CD14-positive monocyte (primary cell): ENCODE measurements at regions not wholly inside any gene's neighbourhood (a gene's known extent, or its start where the extent isn't known, plus 50 kb on each side); places are given as distances from the start of the nearest gene placed in this dataset.

Experiments
- DNase-seq, 3 donors: peaks; one replicate each; pipeline ENCODE4 v3.0.0-alpha.2; 2011 to 2022
- H2AFZ ChIP-seq: 2 replicates; pipeline ENCODE4 v1.6.0; 2012; ENCODE audit warnings: mild to moderate bottlenecking, low read depth, low read length, inconsistent platforms; ENCODE audit not compliant: insufficient read depth, poor library complexity, severe bottlenecking
- H3K27ac ChIP-seq, 2 donors: 1 replicate in 1 of 2; 2 replicates in 1 of 2; pipeline ENCODE4 v1.5.1; 2012 to 2013; ENCODE audit warnings: low read length in 2 of 2, control low read depth in 1 of 2, inconsistent platforms in 1 of 2, low read depth in 1 of 2, mild to moderate bottlenecking in 1 of 2
- H3K27me3 ChIP-seq, 2 donors: one replicate each; pipeline versions ENCODE4 v1.6.0 to v1.6.1; 2011 to 2013; ENCODE audit warnings: low read length in 2 of 2; ENCODE audit not compliant: control insufficient read depth in 2 of 2, insufficient read depth in 2 of 2
- H3K36me3 ChIP-seq, 2 donors: replicated peaks in 1 of 2; 1 replicate in 1 of 2; 2 replicates in 1 of 2; pipeline versions ENCODE4 v1.5.1 to v1.6.1; 2012 to 2013; ENCODE audit warnings: low read length in 2 of 2, control low read depth in 1 of 2, inconsistent platforms in 1 of 2, mild to moderate bottlenecking in 1 of 2; ENCODE audit not compliant: insufficient read depth in 2 of 2, control insufficient read depth in 1 of 2
- H3K4me1 ChIP-seq, 2 donors: 1 replicate in 1 of 2; 2 replicates in 1 of 2; pipeline versions ENCODE4 v1.5.1 to v1.6.1; 2012 to 2013; ENCODE audit warnings: low read length in 2 of 2, control low read depth in 1 of 2, inconsistent platforms in 1 of 2, mild to moderate bottlenecking in 1 of 2, moderate library complexity in 1 of 2; ENCODE audit not compliant: insufficient read depth in 2 of 2, control insufficient read depth in 1 of 2
- H3K4me2 ChIP-seq: replicated peaks from 2 replicates; pipeline ENCODE3; 2012; ENCODE audit warnings: low read length, moderate library complexity, mild to moderate bottlenecking; ENCODE audit not compliant: poor library complexity, severe bottlenecking; ENCODE audit errors: extremely low read depth
- H3K4me3 ChIP-seq, 3 experiments: fragments of 200-600 bp in 1 of 3; sonication (generic) in 1 of 3; replicated peaks in 1 of 3; 1 replicate in 2 of 3; 2 replicates in 1 of 3; pipeline ENCODE4 v1.5.1; 2011 to 2013; ENCODE audit warnings: low read length in 3 of 3, mild to moderate bottlenecking in 3 of 3, control low read depth in 2 of 3, low read depth in 2 of 3, inconsistent platforms in 1 of 3, moderate library complexity in 1 of 3
- H3K79me2 ChIP-seq: 2 replicates; pipeline ENCODE4 v1.6.0; 2012; ENCODE audit warnings: mild to moderate bottlenecking, control low read depth, inconsistent platforms, low read length, moderate library complexity; ENCODE audit not compliant: insufficient read depth
- H3K9ac ChIP-seq: 2 replicates; pipeline ENCODE4 v1.6.0; 2017; ENCODE audit warnings: low read length, mild to moderate bottlenecking; ENCODE audit not compliant: insufficient read depth, poor library complexity, severe bottlenecking
- H3K9me3 ChIP-seq, 2 donors: replicated peaks in 1 of 2; 1 replicate in 1 of 2; 2 replicates in 1 of 2; pipeline versions ENCODE4 v1.5.1 to v1.6.1; 2012 to 2013; ENCODE audit warnings: low read length in 2 of 2, control low read depth in 1 of 2; ENCODE audit not compliant: control insufficient read depth in 1 of 2, insufficient read depth in 1 of 2
- H4K20me1 ChIP-seq: 2 replicates; pipeline ENCODE4 v1.6.0; 2012; ENCODE audit warnings: mild to moderate bottlenecking, low read length, control low read depth, moderate library complexity; ENCODE audit not compliant: insufficient read depth
- H3K27ac Mint-ChIP-seq, 7 donors: one replicate each; pipeline ENCODE4 v1.8.0; 2020; ENCODE audit warnings: mild to moderate bottlenecking in 7 of 7, mixed read lengths in 7 of 7, moderate library complexity in 6 of 7, inconsistent platforms in 2 of 7
- H3K27me3 Mint-ChIP-seq, 3 donors: one replicate each; pipeline ENCODE4 v1.8.0; 2021 to 2022; ENCODE audit warnings: low read depth in 3 of 3, mild to moderate bottlenecking in 3 of 3, mixed read lengths in 3 of 3, moderate library complexity in 3 of 3, inconsistent platforms in 1 of 3
- H3K36me3 Mint-ChIP-seq, 2 donors: one replicate each; pipeline ENCODE4 v1.8.0; 2020; ENCODE audit warnings: mixed read lengths in 2 of 2, inconsistent platforms in 1 of 2, mild to moderate bottlenecking in 1 of 2
- H3K4me1 Mint-ChIP-seq: one replicate; pipeline ENCODE4 v1.8.0; 2020; ENCODE audit warnings: mild to moderate bottlenecking, mixed read lengths
- H3K4me3 Mint-ChIP-seq, 2 donors: one replicate each; pipeline ENCODE4 v1.8.0; 2020; ENCODE audit warnings: mild to moderate bottlenecking in 2 of 2, mixed read lengths in 2 of 2, moderate library complexity in 1 of 2
- H3K9me3 Mint-ChIP-seq, 7 donors: one replicate each; pipeline ENCODE4 v1.8.0; 2020 to 2022; ENCODE audit warnings: mixed read lengths in 7 of 7, mild to moderate bottlenecking in 6 of 7, moderate library complexity in 6 of 7, inconsistent platforms in 2 of 7
- CTCF ChIP-seq: fragments of 200-600 bp; IDR thresholded peaks from one replicate; pipeline ENCODE4 v1.8.0; 2022; ENCODE audit warnings: antibody characterized with exemption, mild to moderate bottlenecking
- WGBS: methylation state at CpG from one replicate; pipeline ENCODE4 v1.1.5; 2013; ENCODE audit warnings: missing lambda C conversion rate; ENCODE audit not compliant: insufficient coverage; 5-methylcytosine and 5-hydroxymethylcytosine counted together
- intact Hi-C, 2 donors: fragments of 100-400 bp; cut with micrococcal nuclease; formaldehyde crosslinking; loops; one replicate each; pipeline versions ENCODE4 v1.15.0 to v1.15.1; 2023

GRCh38 chr20:60937585-60937984 is 314.5 kb upstream of the CDH4 start:
- Mint-ChIP-seq H3K27ac (no peak overlapping the region), H3K4me3 (no peak overlapping the region), H3K9me3 (peaks cover 0 to 1% (median 0%) of the 10 kb centered on the region in 7 donors), H3K27me3 (peaks cover 0 to 2% (median 0%) of the 10 kb centered on the region in 3 donors), H3K4me1 (no peaks in the 10 kb centered on the region), H3K36me3 (no peaks in the 10 kb centered on the region)
- Histone ChIP-seq H3K36me3 (no peaks in the 10 kb centered on the region), H3K79me2 (no peaks in the 10 kb centered on the region), H3K4me3 (no peak overlapping the region), H3K9ac (no peak overlapping the region), H3K27ac (no peak overlapping the region), H4K20me1 (no peaks in the 10 kb centered on the region), H3K4me2 (no peak overlapping the region), H2AFZ (no peak overlapping the region), H3K27me3 (no peaks in the 10 kb centered on the region), H3K9me3 (no peaks in the 10 kb centered on the region), H3K4me1 (no peaks in the 10 kb centered on the region)
- no peak for DNase-seq
- WGBS = 89% methylated on average over 8 of the region's 10 CpGs
- no peak for TF ChIP-seq CTCF
- intact Hi-C loops = no loop called here

GRCh38 chr20:60941379-60941778 is 310.7 kb upstream of the CDH4 start:
- Mint-ChIP-seq H3K27me3 (peaks cover 0 to 3% (median 0%) of the 10 kb centered on the region in 3 donors), H3K27ac (no peak overlapping the region)
- H2AFZ ChIP-seq = no peak overlapping the region

More at GRCh38 chr20:60941379-60941778, 310.7 kb upstream of the CDH4 start:
- Mint-ChIP-seq H3K4me1 (no peaks in the 10 kb centered on the region), H3K4me3 (no peak overlapping the region), H3K9me3 (peaks cover 0 to 4% (median 1%) of the 10 kb centered on the region in 7 donors), H3K36me3 (no peaks in the 10 kb centered on the region)
- Histone ChIP-seq H3K36me3 (no peaks in the 10 kb centered on the region), H3K9ac (no peak overlapping the region), H4K20me1 (no peaks in the 10 kb centered on the region), H3K4me3 (no peak overlapping the region), H3K79me2 (no peaks in the 10 kb centered on the region), H3K4me1 (no peaks in the 10 kb centered on the region), H3K4me2 (no peak overlapping the region), H3K9me3 (no peaks in the 10 kb centered on the region), H3K27me3 (no peaks in the 10 kb centered on the region), H3K27ac (no peak overlapping the region)
- intact Hi-C loops = no loop called here
- TF ChIP-seq CTCF = no peak
- DNase-seq = no peak
- WGBS = 92% methylated on average over 2 of the region's 6 CpGs
